Gastrocnemius medialis (tissue), 4 donors: ENCODE measurements at regions not wholly inside any gene's neighbourhood (a gene's known extent, or its start where the extent isn't known, plus 50 kb on each side); places are given as distances from the start of the nearest gene placed in this dataset.

Experiments used
- CTCF ChIP-seq, 5 experiments: fragments of 450-650 bp in 3 of 5; fragments of 200-600 bp in 2 of 5; sonication (generic) in 2 of 5; IDR thresholded peaks in 4 of 5; conservative IDR thresholded peaks in 1 of 5; 1 replicate in 4 of 5; 2 replicates in 1 of 5; pipeline ENCODE4 v1.5.1; 2016 to 2019; ENCODE audit warnings: antibody characterized with exemption in 5 of 5, mild to moderate bottlenecking in 3 of 5, moderate library complexity in 3 of 5
- POLR2A ChIP-seq, 2 donors: fragments of 450-650 bp; IDR thresholded peaks; one replicate each; pipeline ENCODE4 v1.6.1; 2017; ENCODE audit warnings: antibody characterized with exemption in 2 of 2, mild to moderate bottlenecking in 2 of 2, moderate library complexity in 2 of 2

GRCh38 chrX:140389331-140389730, 115.5 kb downstream of the SOX3 start:
- TF ChIP-seq CTCF (IDR thresholded peaks at IDR 0.05 in 4 of 5, conservative IDR thresholded peaks at IDR 0.05 in 1 of 5) = no peak
- TF ChIP-seq POLR2A (IDR thresholded peaks at IDR 0.05) = no peak
